OCI-LY1 (cell line): ENCODE measurements at regions not wholly inside any gene's neighbourhood (a gene's known extent, or its start where the extent isn't known, plus 50 kb on each side); places are given as distances from the start of the nearest gene placed in this dataset.

Source experiments
- H2AFZ ChIP-seq: fragments of 200-600 bp; sonication (generic), shearing (Covaris generic); 2 replicates; pipeline ENCODE4 v1.6.0; 2014; ENCODE audit warnings: antibody characterized with exemption, mild to moderate bottlenecking, low read length
- H3F3A ChIP-seq: fragments of 200-600 bp; sonication (generic), shearing (Covaris generic); 2 replicates; pipeline ENCODE4 v1.6.0; 2014; ENCODE audit warnings: mild to moderate bottlenecking, antibody characterized with exemption, low read length, moderate library complexity; ENCODE audit not compliant: insufficient read depth
- H3K27ac ChIP-seq: fragments of 200-600 bp; sonication (generic); 2 replicates; pipeline ENCODE4 v1.5.1; 2014; ENCODE audit warnings: low read length, mixed run types, mild to moderate bottlenecking, low read depth; ENCODE audit not compliant: poor library complexity, severe bottlenecking
- H3K27me3 ChIP-seq: fragments of 200-600 bp; sonication (generic); 2 replicates; pipeline ENCODE4 v1.6.0; 2014; ENCODE audit warnings: antibody characterized with exemption, mild to moderate bottlenecking, low read length, moderate library complexity; ENCODE audit not compliant: insufficient read depth
- H3K36me3 ChIP-seq: fragments of 200-600 bp; sonication (generic); 2 replicates; pipeline ENCODE4 v1.6.1; 2014; ENCODE audit warnings: mild to moderate bottlenecking, antibody characterized with exemption, low read length, moderate library complexity, mixed read lengths; ENCODE audit not compliant: insufficient read depth
- H3K4me1 ChIP-seq: fragments of 200-600 bp; sonication (generic); 2 replicates; pipeline ENCODE4 v1.5.1; 2014; ENCODE audit warnings: mild to moderate bottlenecking, low read length, moderate library complexity; ENCODE audit not compliant: insufficient read depth, severe bottlenecking
- H3K4me2 ChIP-seq: fragments of 200-600 bp; sonication (generic), shearing (Covaris generic); 2 replicates; pipeline ENCODE4 v1.6.1; 2014; ENCODE audit warnings: low read length
- H3K4me3 ChIP-seq: fragments of 200-600 bp; sonication (generic); 2 replicates; pipeline ENCODE4 v1.5.1; 2014; ENCODE audit warnings: low read length, low read depth, mild to moderate bottlenecking, mixed read lengths; ENCODE audit not compliant: poor library complexity, severe bottlenecking
- H3K79me2 ChIP-seq: fragments of 200-600 bp; shearing (Covaris generic); 2 replicates; pipeline ENCODE4 v1.6.1; 2016; ENCODE audit warnings: mixed run types, low read length, mixed read lengths; ENCODE audit not compliant: insufficient read depth
- H3K9ac ChIP-seq: fragments of 200-600 bp; sonication (generic), shearing (Covaris generic); 2 replicates; pipeline ENCODE4 v1.6.1; 2014; ENCODE audit warnings: mild to moderate bottlenecking, low read length, mixed read lengths
- H3K9me2 ChIP-seq: fragments of 200-600 bp; sonication (generic), shearing (Covaris generic); 2 replicates; pipeline ENCODE4 v1.6.1; 2014; ENCODE audit warnings: low read depth, mild to moderate bottlenecking, low read length, mixed read lengths
- H3K9me3 ChIP-seq: fragments of 200-600 bp; shearing (Covaris generic); 2 replicates; pipeline ENCODE4 v1.6.1; 2014; ENCODE audit warnings: low read length, mixed read lengths
- H4K20me1 ChIP-seq: fragments of 200-600 bp; sonication (generic), shearing (Covaris generic); 2 replicates; pipeline ENCODE4 v1.6.0; 2016; ENCODE audit warnings: mild to moderate bottlenecking, low read length; ENCODE audit not compliant: insufficient read depth
- EZH2 ChIP-seq: fragments of 200-600 bp; sonication (generic), shearing (Covaris generic); IDR thresholded peaks from 2 replicates; pipeline ENCODE4 v1.8.0; 2017; ENCODE audit warnings: borderline replicate concordance, mixed run types, mild to moderate bottlenecking, antibody characterized with exemption, low read length, moderate library complexity, mixed read lengths
- TF ChIP-seq, protein P1 (sequence below): fragments of 200-600 bp; sonication (generic), shearing (Covaris generic); IDR thresholded peaks from 2 replicates; pipeline ENCODE4 v1.5.1; 2017; ENCODE audit warnings: mild to moderate bottlenecking, antibody characterized with exemption, low read length, moderate library complexity, mixed read lengths

DNA sequence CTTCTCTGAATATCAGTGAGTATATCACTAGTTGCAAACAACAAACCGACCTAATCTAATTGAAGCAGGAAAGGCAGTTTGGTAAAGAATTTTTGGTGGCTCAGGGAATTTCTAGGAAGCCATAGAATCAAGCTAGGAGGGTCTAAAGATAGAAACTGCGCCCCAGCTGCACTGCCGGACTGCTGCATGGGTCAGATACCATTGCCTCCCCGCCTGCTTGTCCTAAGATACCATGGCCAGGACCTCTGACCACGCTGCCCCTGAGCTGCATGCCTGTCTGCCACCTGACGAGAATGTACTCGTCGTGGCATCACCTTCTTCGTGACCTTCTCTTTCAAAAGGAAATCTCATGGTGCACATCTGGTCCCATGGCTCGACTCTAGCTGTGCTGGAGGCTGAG lies 439.0 kb downstream of the ZSWIM6 start:
- H3K9ac ChIP-seq, result no peak overlapping the region
- no peak overlapping the region for H3K27ac ChIP-seq
- H3F3A ChIP-seq, result no peaks in the 10 kb centered on the region
- no peaks in the 10 kb centered on the region for H3K9me3 ChIP-seq
- H3K36me3 ChIP-seq, result no peaks in the 10 kb centered on the region
- no peak for TF ChIP-seq EZH2
- TF ChIP-seq, protein P1, sequence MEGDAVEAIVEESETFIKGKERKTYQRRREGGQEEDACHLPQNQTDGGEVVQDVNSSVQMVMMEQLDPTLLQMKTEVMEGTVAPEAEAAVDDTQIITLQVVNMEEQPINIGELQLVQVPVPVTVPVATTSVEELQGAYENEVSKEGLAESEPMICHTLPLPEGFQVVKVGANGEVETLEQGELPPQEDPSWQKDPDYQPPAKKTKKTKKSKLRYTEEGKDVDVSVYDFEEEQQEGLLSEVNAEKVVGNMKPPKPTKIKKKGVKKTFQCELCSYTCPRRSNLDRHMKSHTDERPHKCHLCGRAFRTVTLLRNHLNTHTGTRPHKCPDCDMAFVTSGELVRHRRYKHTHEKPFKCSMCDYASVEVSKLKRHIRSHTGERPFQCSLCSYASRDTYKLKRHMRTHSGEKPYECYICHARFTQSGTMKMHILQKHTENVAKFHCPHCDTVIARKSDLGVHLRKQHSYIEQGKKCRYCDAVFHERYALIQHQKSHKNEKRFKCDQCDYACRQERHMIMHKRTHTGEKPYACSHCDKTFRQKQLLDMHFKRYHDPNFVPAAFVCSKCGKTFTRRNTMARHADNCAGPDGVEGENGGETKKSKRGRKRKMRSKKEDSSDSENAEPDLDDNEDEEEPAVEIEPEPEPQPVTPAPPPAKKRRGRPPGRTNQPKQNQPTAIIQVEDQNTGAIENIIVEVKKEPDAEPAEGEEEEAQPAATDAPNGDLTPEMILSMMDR, result no peak
- no peak overlapping the region for H3K4me3 ChIP-seq
- no peaks in the 10 kb centered on the region for H3K4me1 ChIP-seq
- H3K27me3 ChIP-seq, result no peaks in the 10 kb centered on the region
- no peaks in the 10 kb centered on the region for H3K9me2 ChIP-seq
- H3K4me2 ChIP-seq, result no peak overlapping the region
- H4K20me1 ChIP-seq, result no peaks in the 10 kb centered on the region
- H3K79me2 ChIP-seq, result no peaks in the 10 kb centered on the region
- no peak overlapping the region for H2AFZ ChIP-seq

DNA sequence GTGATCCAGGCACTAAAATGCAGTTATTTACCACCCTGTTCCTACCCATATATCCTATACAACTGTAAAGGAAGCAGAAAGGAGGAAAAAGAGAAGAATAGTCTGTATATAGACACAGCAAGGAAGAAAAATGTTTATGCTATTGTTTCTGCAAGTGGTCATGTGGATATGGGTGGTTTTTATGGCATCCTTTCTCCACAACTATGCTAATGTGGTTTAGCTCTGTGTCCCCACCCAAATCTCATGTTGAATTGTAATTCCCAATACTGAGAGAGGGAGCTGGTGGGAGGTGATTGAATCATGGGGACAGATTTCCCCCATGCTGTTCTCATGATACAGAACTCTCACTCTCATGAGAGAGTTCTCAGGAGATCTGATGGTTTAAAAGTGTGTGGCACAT lies 439.8 kb downstream of the ZSWIM6 start:
- Histone ChIP-seq H3K79me2 (no peaks in the 10 kb centered on the region), H3K9ac (no peak overlapping the region), H3K27me3 (no peaks in the 10 kb centered on the region), H4K20me1 (no peaks in the 10 kb centered on the region), H3F3A (no peaks in the 10 kb centered on the region), H3K4me3 (no peak overlapping the region), H3K9me2 (no peaks in the 10 kb centered on the region), H3K4me2 (no peak overlapping the region), H3K9me3 (no peaks in the 10 kb centered on the region), H3K36me3 (no peaks in the 10 kb centered on the region), H3K4me1 (no peaks in the 10 kb centered on the region), H2AFZ (no peak overlapping the region), H3K27ac (no peak overlapping the region)
- TF ChIP-seq, protein P1, result no peak
- TF ChIP-seq EZH2, result no peak

DNA sequence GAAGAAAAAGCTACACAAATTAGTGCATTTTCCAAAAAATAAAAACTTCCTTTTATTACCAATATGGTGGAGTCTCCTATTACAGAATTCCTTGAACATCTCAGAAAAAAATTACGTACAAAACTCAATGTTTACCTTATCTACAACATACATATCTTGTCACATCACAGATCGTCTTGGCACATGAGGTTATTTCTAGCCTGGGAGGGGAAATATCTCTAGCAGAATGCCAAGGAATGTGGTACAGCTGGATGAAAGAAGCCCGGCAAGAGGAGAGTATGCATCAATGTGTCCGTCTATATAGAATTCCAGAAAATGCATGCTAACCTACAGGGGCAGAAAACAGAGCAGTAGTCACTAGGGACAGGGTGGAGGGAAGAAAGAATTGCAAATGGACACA lies 443.8 kb downstream of the ZSWIM6 start:
- no peaks in the 10 kb centered on the region for H3K36me3 ChIP-seq
- no peak overlapping the region for H3K9ac ChIP-seq
- no peaks in the 10 kb centered on the region for H3K27me3 ChIP-seq
- H3K4me1 ChIP-seq, result no peaks in the 10 kb centered on the region
- no peaks in the 10 kb centered on the region for H4K20me1 ChIP-seq
- H3K9me3 ChIP-seq, result no peaks in the 10 kb centered on the region
- no peaks in the 10 kb centered on the region for H3F3A ChIP-seq
- no peak overlapping the region for H2AFZ ChIP-seq
- H3K4me2 ChIP-seq, result no peak overlapping the region
- H3K9me2 ChIP-seq, result no peaks in the 10 kb centered on the region
- no peak overlapping the region for H3K27ac ChIP-seq
- H3K79me2 ChIP-seq, result no peaks in the 10 kb centered on the region
- no peak overlapping the region for H3K4me3 ChIP-seq
- TF ChIP-seq EZH2, result no peak
- TF ChIP-seq, protein P1, result no peak
